ENCODE measurements at regions not wholly inside any gene's neighbourhood (a gene's known extent, or its start where the extent isn't known, plus 50 kb on each side); places are given as distances from the start of the nearest gene placed in this dataset.
"Not testable (repeated sequence)": the region's sequence is repeated elsewhere in the genome, so short reads cannot be mapped to it uniquely, and the experiment has no call there.

GRCh38 chr9:118637681-118638080, 731.6 kb downstream of the BRINP1 start:
- DNase-seq (ENCODE audit: low read depth in 2 of 2) = no peak

GRCh38 chr9:118640836-118641560, 728.2 kb downstream of the BRINP1 start:
- no peak for DNase-seq (ENCODE audit: low read depth in 2 of 2)

GRCh38 chr9:118643118-118643517, 726.1 kb downstream of the BRINP1 start:
- no peak for DNase-seq (ENCODE audit: low read depth in 2 of 2)

GRCh38 chr9:118644066-118644465, 725.2 kb downstream of the BRINP1 start:
- no peak for DNase-seq (ENCODE audit: low read depth in 2 of 2)

- DNase-seq (ENCODE audit: low read depth in 2 of 2) = no peak
Observed at GRCh38 chr9:118647331-118647730, 721.9 kb downstream of the BRINP1 start.

- DNase-seq (ENCODE audit: low read depth in 2 of 2) = no peak
Observed at GRCh38 chr9:118650417-118650816, 718.8 kb downstream of the BRINP1 start.

- DNase-seq (ENCODE audit: low read depth in 2 of 2) = no peak
Observed at GRCh38 chr9:118651511-118651910, 717.7 kb downstream of the BRINP1 start.

- DNase-seq (ENCODE audit: low read depth in 2 of 2) = no peak
Observed at GRCh38 chr9:118652258-118652657, 717.0 kb downstream of the BRINP1 start.

- DNase-seq (ENCODE audit: low read depth in 2 of 2) = no peak
Observed at GRCh38 chr9:118652912-118653311, 716.3 kb downstream of the BRINP1 start.

GRCh38 chr9:118659011-118659410, 710.2 kb downstream of the BRINP1 start:
- no peak for DNase-seq (ENCODE audit: low read depth in 2 of 2)

GRCh38 chr9:118665226-118665919, 703.9 kb downstream of the BRINP1 start:
- DNase-seq (ENCODE audit: low read depth in 2 of 2) = no peak

GRCh38 chr9:118670011-118670953, 699.0 kb downstream of the BRINP1 start:
- no peak for DNase-seq (ENCODE audit: low read depth in 2 of 2)

GRCh38 chr9:118674942-118675341, 694.3 kb downstream of the BRINP1 start:
- no peak for DNase-seq (ENCODE audit: low read depth in 2 of 2)

GRCh38 chr9:118677936-118678653, 691.1 kb downstream of the BRINP1 start:
- not testable (repeated sequence) for DNase-seq (ENCODE audit: low read depth in 2 of 2)

GRCh38 chr9:118686959-118687358, 682.3 kb downstream of the BRINP1 start:
- no peak for DNase-seq (ENCODE audit: low read depth in 2 of 2)

- no peak for DNase-seq (ENCODE audit: low read depth in 2 of 2)
Observed at GRCh38 chr9:118689280-118689679, 680.0 kb downstream of the BRINP1 start.

GRCh38 chr9:118692613-118693012, 676.6 kb downstream of the BRINP1 start:
- DNase-seq (ENCODE audit: low read depth in 2 of 2) = no peak

- no peak for DNase-seq (ENCODE audit: low read depth in 2 of 2)
Observed at GRCh38 chr9:118693645-118694044, 675.6 kb downstream of the BRINP1 start.

GRCh38 chr9:118695249-118695648, 674.0 kb downstream of the BRINP1 start:
- not testable (repeated sequence) for DNase-seq (ENCODE audit: low read depth in 2 of 2)

GRCh38 chr9:118701985-118702384, 667.2 kb downstream of the BRINP1 start:
- DNase-seq (ENCODE audit: low read depth in 2 of 2) = no peak

GRCh38 chr9:118711843-118712242, 657.4 kb downstream of the BRINP1 start:
- no peak for DNase-seq (ENCODE audit: low read depth in 2 of 2)
